Pancreas (tissue), 10 donors: ENCODE measurements at regions not wholly inside any gene's neighbourhood (a gene's known extent, or its start where the extent isn't known, plus 50 kb on each side); places are given as distances from the start of the nearest gene placed in this dataset.

Experiments used
- ATAC-seq, 4 donors: fragments of 200-7000 bp; cut with Tn5 transposase; one replicate each; pipeline versions ENCODE4 v1.8.0 to v1.9.1; 2020; ENCODE audit warnings: mild to moderate bottlenecking in 4 of 4, moderate library complexity in 4 of 4
- DNase-seq, 6 donors: peaks; one replicate each; pipeline ENCODE4 v3.0.0-alpha.2; 2020
- FAIRE-seq: peaks from 2 replicates; lab custom pipeline; 2012; peaks lifted over from hg19 to GRCh38; lab: Jason Lieb, UNC
- H3K27ac ChIP-seq, 4 donors: fragments of 200-600 bp; sonication (generic); 1 replicate in 3 of 4; 2 replicates in 1 of 4; pipeline versions ENCODE4 v1.5.0 to v1.8.0; 2020
- H3K27me3 ChIP-seq, 4 donors: fragments of 200-600 bp; one replicate each; pipeline ENCODE4 v1.8.0; 2021
- H3K36me3 ChIP-seq, 3 donors: fragments of 200-600 bp; sonication (generic) in 1 of 3; one replicate each; pipeline versions ENCODE4 v1.5.0 to v1.8.0; 2020 to 2021
- H3K4me1 ChIP-seq, 3 donors: fragments of 200-600 bp; one replicate each; pipeline ENCODE4 v1.8.0; 2021
- H3K4me3 ChIP-seq, 4 donors: fragments of 200-600 bp; sonication (generic) in 2 of 4; one replicate each; pipeline versions ENCODE4 v1.5.0 to v1.8.0; 2020 to 2021
- H3K9me3 ChIP-seq, 4 donors: fragments of 200-600 bp; one replicate each; pipeline ENCODE4 v1.8.0; 2021
- CTCF ChIP-seq, 4 donors: fragments of 200-600 bp; sonication (generic) in 3 of 4; IDR thresholded peaks; one replicate each; pipeline versions ENCODE4 v1.5.0 to v1.8.0; 2021; ENCODE audit warnings: antibody characterized with exemption in 4 of 4
- WGBS, 2 donors: extraction: QIAGEN DNeasy Blood & Tissue Kit; methylation state at CpG; one replicate each; pipeline ENCODE4 v1.1.7; 2013; 5-methylcytosine and 5-hydroxymethylcytosine counted together
- intact Hi-C, 3 donors: fragments of 100-400 bp; cut with DNase I; formaldehyde crosslinking; loops; one replicate each; pipeline versions ENCODE4 v1.11.1 to v1.14.2; 2022
- donor health status: healthy with polysubstance abuse.
- donor health status: DM: no; HTN: no; CAD: no; lungs with moderate emphysema.
- donor health status: DM: no; HTN: no; CAD: no.
- donor health status: control.
- donor health status: control.
- donor health status: Bipolar disorder and iron deficiency.
- donor health status: DM: yes; HTN: yes; CAD: no.
- donor health status: DM: no; HTN: no; CAD: no.
- donor health status: DM: no; HTN: no; CAD: no.
- donor health status: DM: yes; HTN: yes; CAD: no.

DNA sequence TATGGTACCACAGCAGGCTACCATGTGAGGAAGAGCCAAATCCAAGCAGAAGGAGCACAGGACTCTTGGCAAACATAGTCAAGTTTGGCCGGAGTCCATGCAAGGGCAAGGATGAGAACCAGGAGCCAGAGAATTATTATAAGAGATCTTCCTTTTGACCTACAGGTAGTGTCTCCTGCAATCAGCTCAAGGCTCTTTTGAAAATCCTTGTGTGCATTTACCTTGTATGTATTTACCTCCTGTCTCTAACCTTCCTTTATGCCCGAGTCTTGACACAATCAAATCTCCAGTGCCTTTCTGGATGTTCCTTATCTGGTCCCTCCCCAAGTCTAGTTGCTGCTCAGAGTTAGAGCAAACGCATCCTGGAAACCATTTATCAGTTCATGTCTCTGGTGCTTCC is 855.0 kb upstream of the CELF4 start:
- no peaks in the 10 kb centered on the region for H3K27me3 ChIP-seq
- no peak for FAIRE-seq
- no peak overlapping the region for H3K27ac ChIP-seq
- no peak overlapping the region for H3K4me3 ChIP-seq
- no peak for ATAC-seq
- no peaks in the 10 kb centered on the region for H3K36me3 ChIP-seq
- no peaks in the 10 kb centered on the region for H3K9me3 ChIP-seq
- no peaks in the 10 kb centered on the region for H3K4me1 ChIP-seq
- 23 to 31% methylated on average over 3 of the region's 3 CpGs for WGBS, 2 donors
- DNase-seq, result no peak
- intact Hi-C loops, result no loop called here
- TF ChIP-seq CTCF (IDR thresholded peaks at IDR 0.05), result no peak

DNA sequence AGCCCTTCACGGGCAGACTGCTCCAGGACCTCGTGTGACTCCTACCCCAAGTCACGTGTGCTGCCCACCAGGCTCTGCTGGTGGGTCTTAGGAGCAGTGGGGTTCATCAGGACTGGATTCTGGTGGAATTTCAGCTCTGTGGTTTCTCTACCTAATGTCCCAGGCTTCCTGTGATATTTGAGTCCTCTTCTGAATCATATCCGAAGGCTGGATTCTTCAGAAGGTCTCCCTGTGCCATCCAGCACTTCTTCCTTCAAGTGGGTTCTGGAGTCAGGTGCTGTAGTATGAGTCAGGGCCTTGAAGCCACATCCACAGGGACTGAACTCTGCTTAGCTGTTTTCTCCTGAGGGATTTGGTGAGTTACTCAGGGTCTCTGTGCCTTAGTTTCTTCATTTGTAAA is 850.2 kb upstream of the CELF4 start:
- ATAC-seq, result no peak
- 60 to 65% methylated on average over 4 of the region's 4 CpGs for WGBS, 2 donors

DNA sequence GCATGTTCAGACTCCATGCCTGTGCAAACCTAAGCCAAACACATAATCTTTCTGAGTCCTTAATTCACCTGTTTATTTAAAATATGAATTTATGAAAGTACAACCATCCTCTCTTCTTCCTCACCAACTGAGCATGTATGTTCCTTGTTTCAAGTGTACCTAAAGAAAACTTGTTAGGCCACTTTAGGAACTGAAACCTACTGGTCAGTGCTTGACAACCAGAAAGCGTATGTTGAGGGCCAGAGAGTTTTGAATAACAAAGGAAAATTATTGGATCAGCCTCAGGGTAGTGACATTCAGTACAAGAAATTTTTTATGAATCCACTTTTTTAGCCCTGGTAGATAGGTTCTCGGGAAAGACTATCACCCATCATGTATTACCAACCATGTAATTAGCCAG is 847.6 kb upstream of the CELF4 start:
- no peak for TF ChIP-seq CTCF (IDR thresholded peaks at IDR 0.05)
- no peak overlapping the region for H3K27ac ChIP-seq
- no peak for DNase-seq
- no peak for FAIRE-seq
- H3K4me3 ChIP-seq, result no peak overlapping the region
- 81% methylated on average over 2 of the region's 2 CpGs for WGBS, 2 donors
- no peaks in the 10 kb centered on the region for H3K36me3 ChIP-seq
- H3K27me3 ChIP-seq, result no peaks in the 10 kb centered on the region
- H3K9me3 ChIP-seq, result no peaks in the 10 kb centered on the region
- no peaks in the 10 kb centered on the region for H3K4me1 ChIP-seq
- intact Hi-C loops, result no loop called here
- ATAC-seq, result no peak

More for the DNA sequence above, 850.2 kb upstream of the CELF4 start:
- FAIRE-seq (no peak), DNase-seq (no peak)
- Histone ChIP-seq H3K4me3 (no peak overlapping the region), H3K4me1 (no peaks in the 10 kb centered on the region), H3K27me3 (no peaks in the 10 kb centered on the region), H3K9me3 (no peaks in the 10 kb centered on the region), H3K27ac (no peak overlapping the region), H3K36me3 (no peaks in the 10 kb centered on the region)
- TF ChIP-seq CTCF (IDR thresholded peaks at IDR 0.05), result no peak
- intact Hi-C loops, result no loop called here

GRCh38 chr18:38406607-38407006 is 841.0 kb upstream of the CELF4 start:
- TF ChIP-seq CTCF (IDR thresholded peaks at IDR 0.05), result no peak
- WGBS, 2 donors, result 58 to 66% methylated on average over 4 of the region's 4 CpGs
- no peak overlapping the region for H3K27ac ChIP-seq
- no peaks in the 10 kb centered on the region for H3K9me3 ChIP-seq
- H3K4me1 ChIP-seq, result no peaks in the 10 kb centered on the region
- no peak overlapping the region for H3K4me3 ChIP-seq
- H3K27me3 ChIP-seq, result no peaks in the 10 kb centered on the region
- no peaks in the 10 kb centered on the region for H3K36me3 ChIP-seq
- DNase-seq (no peak), FAIRE-seq (no peak), ATAC-seq (no peak)
- intact Hi-C loops, result no loop called here

DNA sequence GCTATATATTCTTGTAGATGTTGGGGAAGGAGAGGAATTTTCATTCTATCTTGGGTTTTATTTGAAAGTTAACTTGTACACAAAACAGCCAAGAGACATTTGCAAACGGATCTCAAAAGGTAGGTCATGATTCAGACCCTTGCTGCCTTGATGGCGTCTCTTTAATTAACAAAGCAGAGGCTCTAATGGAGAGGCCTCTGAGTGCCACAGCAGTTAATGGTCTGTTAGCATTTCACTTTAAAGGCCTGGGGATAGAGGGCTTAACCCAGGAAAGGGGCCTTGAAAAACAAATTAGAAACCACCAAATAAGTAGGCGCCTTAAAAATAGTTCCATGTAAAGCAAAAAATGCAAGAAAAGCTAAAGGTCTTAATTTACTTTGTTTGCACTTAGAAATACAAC is 836.9 kb upstream of the CELF4 start:
- no peak for TF ChIP-seq CTCF (IDR thresholded peaks at IDR 0.05)
- Histone ChIP-seq H3K36me3 (no peaks in the 10 kb centered on the region), H3K4me3 (no peak overlapping the region), H3K4me1 (no peaks in the 10 kb centered on the region), H3K27ac (no peak overlapping the region), H3K9me3 (no peaks in the 10 kb centered on the region), H3K27me3 (no peaks in the 10 kb centered on the region)
- ATAC-seq, result no peak
- 39 to 41% methylated on average over 3 of the region's 3 CpGs for WGBS, 2 donors
- no peak for FAIRE-seq
- intact Hi-C loops, result no loop called here
- no peak for DNase-seq
